Neural cell (in vitro differentiated cells): ENCODE measurements at regions not wholly inside any gene's neighbourhood (a gene's known extent, or its start where the extent isn't known, plus 50 kb on each side); places are given as distances from the start of the nearest gene placed in this dataset.

Experiments
- EP300 ChIP-seq: fragments of 450-650 bp; conservative IDR thresholded peaks from 2 replicates; pipeline ENCODE4 v1.6.1; 2014; ENCODE audit warnings: antibody characterized with exemption, mild to moderate bottlenecking, moderate library complexity; ENCODE audit not compliant: poor library complexity, severe bottlenecking
- POLR2AphosphoS5 ChIP-seq: IDR thresholded peaks from 2 replicates; pipeline ENCODE4 v1.6.1; 2012
- RAD21 ChIP-seq: fragments of 450-650 bp; conservative IDR thresholded peaks from 2 replicates; pipeline ENCODE4 v1.6.1; 2014; ENCODE audit warnings: antibody characterized with exemption, mild to moderate bottlenecking, moderate library complexity
- TAF1 ChIP-seq: IDR thresholded peaks from 2 replicates; pipeline ENCODE4 v1.6.1; 2012; ENCODE audit warnings: low read depth
- TF ChIP-seq, protein P1 (sequence below): fragments of 450-650 bp; IDR thresholded peaks from 2 replicates; pipeline ENCODE4 v1.5.1; 2014; ENCODE audit warnings: antibody characterized with exemption, mild to moderate bottlenecking, moderate library complexity; ENCODE audit not compliant: poor library complexity, severe bottlenecking
- TF ChIP-seq, protein P2 (sequence below): IDR thresholded peaks from 2 replicates; pipeline ENCODE4 v1.6.1; 2012; ENCODE audit warnings: borderline replicate concordance

DNA sequence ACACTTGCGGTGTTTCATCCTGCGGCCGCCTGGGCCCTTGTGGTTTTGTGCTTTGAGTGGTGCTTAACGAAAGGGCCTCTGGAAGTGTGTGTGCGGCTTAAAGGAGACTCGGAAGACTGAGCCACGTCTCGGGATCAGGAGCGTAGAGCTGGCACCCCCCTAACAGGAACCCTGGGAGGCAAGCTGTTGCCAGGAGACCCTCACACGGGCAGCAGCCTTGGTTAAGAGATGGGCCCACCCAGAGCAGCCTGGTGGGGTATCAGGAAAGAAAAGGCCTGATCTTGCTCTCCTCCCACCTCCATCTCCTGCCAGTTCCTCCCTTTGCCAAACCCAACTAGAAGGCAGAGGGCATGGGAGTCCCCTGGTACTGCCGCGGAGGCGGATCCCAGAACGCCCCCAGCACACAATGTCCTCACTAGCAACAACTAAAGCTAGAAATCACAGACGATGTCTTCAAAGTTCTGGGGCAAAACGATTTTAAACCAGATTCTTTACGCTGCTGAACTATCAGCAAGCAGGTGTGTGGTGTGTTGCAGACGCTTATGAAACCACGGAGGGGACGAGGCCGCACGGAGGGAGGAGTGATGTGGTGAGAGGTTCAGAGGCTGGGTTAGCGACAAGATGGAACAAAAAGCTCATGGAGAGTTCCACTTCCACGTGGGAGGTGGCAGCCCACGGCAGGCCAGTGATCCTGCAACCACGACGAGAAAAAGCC is 67.0 kb upstream of the INPP5A start:
- TF ChIP-seq, protein P1, sequence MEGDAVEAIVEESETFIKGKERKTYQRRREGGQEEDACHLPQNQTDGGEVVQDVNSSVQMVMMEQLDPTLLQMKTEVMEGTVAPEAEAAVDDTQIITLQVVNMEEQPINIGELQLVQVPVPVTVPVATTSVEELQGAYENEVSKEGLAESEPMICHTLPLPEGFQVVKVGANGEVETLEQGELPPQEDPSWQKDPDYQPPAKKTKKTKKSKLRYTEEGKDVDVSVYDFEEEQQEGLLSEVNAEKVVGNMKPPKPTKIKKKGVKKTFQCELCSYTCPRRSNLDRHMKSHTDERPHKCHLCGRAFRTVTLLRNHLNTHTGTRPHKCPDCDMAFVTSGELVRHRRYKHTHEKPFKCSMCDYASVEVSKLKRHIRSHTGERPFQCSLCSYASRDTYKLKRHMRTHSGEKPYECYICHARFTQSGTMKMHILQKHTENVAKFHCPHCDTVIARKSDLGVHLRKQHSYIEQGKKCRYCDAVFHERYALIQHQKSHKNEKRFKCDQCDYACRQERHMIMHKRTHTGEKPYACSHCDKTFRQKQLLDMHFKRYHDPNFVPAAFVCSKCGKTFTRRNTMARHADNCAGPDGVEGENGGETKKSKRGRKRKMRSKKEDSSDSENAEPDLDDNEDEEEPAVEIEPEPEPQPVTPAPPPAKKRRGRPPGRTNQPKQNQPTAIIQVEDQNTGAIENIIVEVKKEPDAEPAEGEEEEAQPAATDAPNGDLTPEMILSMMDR, result no peak
- TF ChIP-seq POLR2AphosphoS5, result no peak
- TF ChIP-seq RAD21, result no peak
- no peak for TF ChIP-seq EP300
- TF ChIP-seq, protein P2, sequence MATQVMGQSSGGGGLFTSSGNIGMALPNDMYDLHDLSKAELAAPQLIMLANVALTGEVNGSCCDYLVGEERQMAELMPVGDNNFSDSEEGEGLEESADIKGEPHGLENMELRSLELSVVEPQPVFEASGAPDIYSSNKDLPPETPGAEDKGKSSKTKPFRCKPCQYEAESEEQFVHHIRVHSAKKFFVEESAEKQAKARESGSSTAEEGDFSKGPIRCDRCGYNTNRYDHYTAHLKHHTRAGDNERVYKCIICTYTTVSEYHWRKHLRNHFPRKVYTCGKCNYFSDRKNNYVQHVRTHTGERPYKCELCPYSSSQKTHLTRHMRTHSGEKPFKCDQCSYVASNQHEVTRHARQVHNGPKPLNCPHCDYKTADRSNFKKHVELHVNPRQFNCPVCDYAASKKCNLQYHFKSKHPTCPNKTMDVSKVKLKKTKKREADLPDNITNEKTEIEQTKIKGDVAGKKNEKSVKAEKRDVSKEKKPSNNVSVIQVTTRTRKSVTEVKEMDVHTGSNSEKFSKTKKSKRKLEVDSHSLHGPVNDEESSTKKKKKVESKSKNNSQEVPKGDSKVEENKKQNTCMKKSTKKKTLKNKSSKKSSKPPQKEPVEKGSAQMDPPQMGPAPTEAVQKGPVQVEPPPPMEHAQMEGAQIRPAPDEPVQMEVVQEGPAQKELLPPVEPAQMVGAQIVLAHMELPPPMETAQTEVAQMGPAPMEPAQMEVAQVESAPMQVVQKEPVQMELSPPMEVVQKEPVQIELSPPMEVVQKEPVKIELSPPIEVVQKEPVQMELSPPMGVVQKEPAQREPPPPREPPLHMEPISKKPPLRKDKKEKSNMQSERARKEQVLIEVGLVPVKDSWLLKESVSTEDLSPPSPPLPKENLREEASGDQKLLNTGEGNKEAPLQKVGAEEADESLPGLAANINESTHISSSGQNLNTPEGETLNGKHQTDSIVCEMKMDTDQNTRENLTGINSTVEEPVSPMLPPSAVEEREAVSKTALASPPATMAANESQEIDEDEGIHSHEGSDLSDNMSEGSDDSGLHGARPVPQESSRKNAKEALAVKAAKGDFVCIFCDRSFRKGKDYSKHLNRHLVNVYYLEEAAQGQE, result peak; percentile 43
- TF ChIP-seq TAF1, result no peak
